ENCODE measurements at regions not wholly inside any gene's neighbourhood (a gene's known extent, or its start where the extent isn't known, plus 50 kb on each side); places are given as distances from the start of the nearest gene placed in this dataset.

- TF ChIP-seq CTCF (IDR thresholded peaks at IDR 0.05; ENCODE audit: low read depth, low read length, poor library complexity, severe bottlenecking) (no peak), EZH2phosphoT487 (IDR thresholded peaks at IDR 0.05; ENCODE audit: borderline replicate concordance, low read length) (no peak)
These were observed 246.2 kb downstream of the ETV1 start for GRCh38 chr7:13743226-13743625.

All from DOHH2 (cell line).